ENCODE measurements at regions not wholly inside any gene's neighbourhood (a gene's known extent, or its start where the extent isn't known, plus 50 kb on each side); places are given as distances from the start of the nearest gene placed in this dataset.

- no peak overlapping the region for H3K4me2 ChIP-seq (ENCODE audit: insufficient read depth, low read length)
- TF ChIP-seq GATA2 (IDR thresholded peaks at IDR 0.05; ENCODE audit: insufficient read depth, insufficient read length, low read depth, low read length): no peak
- no peak for TF ChIP-seq POLR2AphosphoS5 (IDR thresholded peaks at IDR 0.05; ENCODE audit: insufficient read depth, low read depth, low read length)
- no peak for TF ChIP-seq MYC (IDR thresholded peaks at IDR 0.05; ENCODE audit: low read depth, low read length)
- no peak for TF ChIP-seq MAX (IDR thresholded peaks at IDR 0.05; ENCODE audit: insufficient read depth, insufficient read length)
- no peak for TF ChIP-seq JUN (IDR thresholded peaks at IDR 0.05; ENCODE audit: borderline replicate concordance, insufficient read depth, insufficient read length, low read depth)
- no peak for TF ChIP-seq POLR2A (IDR thresholded peaks at IDR 0.05; ENCODE audit: low read depth, low read length)
- no peak for TF ChIP-seq EZH2 (IDR thresholded peaks at IDR 0.05; ENCODE audit: borderline replicate concordance, low read depth, low read length, severe bottlenecking)
- no peak for TF ChIP-seq FOS (IDR thresholded peaks at IDR 0.05; ENCODE audit: borderline replicate concordance, insufficient read depth, low read length)
- TF ChIP-seq CTCF (IDR thresholded peaks at IDR 0.05; ENCODE audit: extremely low read depth in 1 of 2, insufficient read depth in 1 of 2, low read depth in 1 of 2, low read length in 2 of 2): no peak
- no peaks in the 10 kb centered on the region for H3K27me3 ChIP-seq (ENCODE audit: control insufficient read depth in 2 of 2, insufficient read depth in 2 of 2, low read length in 2 of 2)
- H3K36me3 ChIP-seq (ENCODE audit: control insufficient read depth in 2 of 2, extremely low read depth in 1 of 2, insufficient read depth in 2 of 2, low read length in 2 of 2): no peaks in the 10 kb centered on the region
- no peak overlapping the region for H3K9ac ChIP-seq (replicated peaks; ENCODE audit: extremely low read depth, insufficient read depth, low read length)
- no peak overlapping the region for H3K4me3 ChIP-seq (replicated peaks in 1 of 3; ENCODE audit: insufficient read depth in 1 of 3, low read depth in 1 of 3, low read length in 3 of 3)
- intact Hi-C loops (cut with micrococcal nuclease): no loop called here
- no peak for FAIRE-seq
- POLR2A ChIA-PET: no interaction called here
- DNase-seq (ENCODE audit: low read depth, low spot score): no peak
- no peaks in the 10 kb centered on the region for H3K79me2 ChIP-seq (ENCODE audit: control insufficient read depth, insufficient read depth, low read length)
- H4K20me1 ChIP-seq (replicated peaks; ENCODE audit: control insufficient read depth, extremely low read depth, insufficient read depth, low read length): no peaks in the 10 kb centered on the region
- H3K9me3 ChIP-seq (replicated peaks; ENCODE audit: control insufficient read depth, insufficient read depth, low read length): no peaks in the 10 kb centered on the region
- H3K4me1 ChIP-seq (ENCODE audit: control insufficient read depth, extremely low read depth, insufficient read depth, low read length): no peaks in the 10 kb centered on the region
- no peaks in the 10 kb centered on the region for H3K9me1 ChIP-seq (replicated peaks; ENCODE audit: control insufficient read depth, extremely low read depth, insufficient read depth, low read length)
- dilution Hi-C loops (cut with MboI; ENCODE audit: extremely low pct_ligation_motif_present, low sequenced_read_pairs): no loop called here
- CTCF ChIA-PET: no interaction called here
- BruUV-seq (replicated peaks): no TSS peak
- H2AFZ ChIP-seq (ENCODE audit: low read depth, low read length): no peak overlapping the region
- no peak overlapping the region for H3K27ac ChIP-seq (ENCODE audit: insufficient read depth, low read depth, low read length)
These were observed 191.7 kb upstream of the PMEPA1 start for GRCh38 chr20:57901526-57901925.
